Esophagus squamous epithelium (tissue), 5 donors: ENCODE measurements at regions not wholly inside any gene's neighbourhood (a gene's known extent, or its start where the extent isn't known, plus 50 kb on each side); places are given as distances from the start of the nearest gene placed in this dataset.
"Not testable (repeated sequence)": the region's sequence is repeated elsewhere in the genome, so short reads cannot be mapped to it uniquely, and the experiment has no call there.

Experiments
- DNase-seq: peaks from one replicate; lab custom pipeline; 2025; lab: John Stamatoyannopoulos, UW
- H3K27ac ChIP-seq, 4 donors: fragments of 200-600 bp; sonication (generic); one replicate each; pipeline ENCODE4 v1.5.1; 2016 to 2019; ENCODE audit warnings: mild to moderate bottlenecking in 1 of 4
- H3K27me3 ChIP-seq, 4 donors: fragments of 200-600 bp; sonication (generic); 1 replicate in 3 of 4; 2 replicates in 1 of 4; pipeline versions ENCODE4 v1.5.1 to v1.6.0; 2017 to 2021; ENCODE audit warnings: antibody characterized with exemption in 1 of 4
- H3K36me3 ChIP-seq, 3 donors: fragments of 200-600 bp; sonication (generic); one replicate each; pipeline ENCODE4 v1.5.1; 2016 to 2019
- H3K4me1 ChIP-seq, 3 donors: fragments of 200-600 bp; sonication (generic); one replicate each; pipeline ENCODE4 v1.5.1; 2017 to 2019
- H3K4me3 ChIP-seq, 4 donors: fragments of 200-600 bp; sonication (generic); 1 replicate in 3 of 4; 2 replicates in 1 of 4; pipeline ENCODE4 v1.5.1; 2016 to 2019; ENCODE audit warnings: mild to moderate bottlenecking in 2 of 4, moderate library complexity in 1 of 4
- H3K9me3 ChIP-seq, 3 donors: fragments of 200-600 bp; sonication (generic); one replicate each; pipeline ENCODE4 v1.5.1; 2016 to 2019
- POLR2A ChIP-seq, 4 donors: fragments of 450-650 bp; IDR thresholded peaks; one replicate each; pipeline ENCODE4 v1.6.1; 2017; ENCODE audit warnings: antibody characterized with exemption in 4 of 4, mild to moderate bottlenecking in 4 of 4, moderate library complexity in 3 of 4
- WGBS, 2 donors: methylation state at CpG; one replicate each; pipeline ENCODE4 v1.1.5; 2018; 5-methylcytosine and 5-hydroxymethylcytosine counted together
- intact Hi-C: fragments of 100-400 bp; cut with DNase I; formaldehyde crosslinking; loops from one replicate; pipeline ENCODE4 v1.15.0; 2022
- TF ChIP-seq, protein P1 (sequence below), 6 experiments: fragments of 450-650 bp in 4 of 6; fragments of 200-600 bp in 2 of 6; sonication (generic) in 2 of 6; IDR thresholded peaks; one replicate each; pipeline ENCODE4 v1.5.1; 2016 to 2019; ENCODE audit warnings: antibody characterized with exemption in 6 of 6, mild to moderate bottlenecking in 4 of 6, moderate library complexity in 4 of 6
- donor health status: DM: yes; HTN: yes; CAD: no.

DNA sequence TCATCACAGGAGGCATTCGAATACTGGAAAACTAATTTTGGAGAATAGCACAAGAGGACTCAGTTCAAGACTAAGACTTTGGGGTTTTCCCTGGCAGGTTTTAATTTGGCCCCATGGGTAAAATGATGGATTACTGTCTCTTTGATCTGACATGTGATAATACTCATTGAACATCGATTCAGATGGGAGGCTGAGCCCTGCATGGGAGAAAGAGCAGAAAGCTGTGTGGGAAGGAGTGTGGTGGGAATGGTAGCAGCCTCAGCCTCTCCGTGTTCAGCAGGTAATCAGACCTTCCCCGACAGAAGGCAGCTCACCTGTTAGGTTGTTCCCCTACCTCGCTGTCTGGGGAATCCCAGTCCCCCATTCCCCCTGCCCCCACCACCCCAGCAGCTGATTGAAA, 124.7 kb upstream of the TNRC6C start:
- intact Hi-C loops = no loop called here
- 39 to 58% methylated on average over 2 to 4 of the region's 5 CpGs for WGBS, 2 donors
- H3K36me3 ChIP-seq = no peaks in the 10 kb centered on the region
- no peak for DNase-seq
- H3K9me3 ChIP-seq = no peaks in the 10 kb centered on the region
- H3K4me3 ChIP-seq = no peak overlapping the region
- TF ChIP-seq, protein P1, sequence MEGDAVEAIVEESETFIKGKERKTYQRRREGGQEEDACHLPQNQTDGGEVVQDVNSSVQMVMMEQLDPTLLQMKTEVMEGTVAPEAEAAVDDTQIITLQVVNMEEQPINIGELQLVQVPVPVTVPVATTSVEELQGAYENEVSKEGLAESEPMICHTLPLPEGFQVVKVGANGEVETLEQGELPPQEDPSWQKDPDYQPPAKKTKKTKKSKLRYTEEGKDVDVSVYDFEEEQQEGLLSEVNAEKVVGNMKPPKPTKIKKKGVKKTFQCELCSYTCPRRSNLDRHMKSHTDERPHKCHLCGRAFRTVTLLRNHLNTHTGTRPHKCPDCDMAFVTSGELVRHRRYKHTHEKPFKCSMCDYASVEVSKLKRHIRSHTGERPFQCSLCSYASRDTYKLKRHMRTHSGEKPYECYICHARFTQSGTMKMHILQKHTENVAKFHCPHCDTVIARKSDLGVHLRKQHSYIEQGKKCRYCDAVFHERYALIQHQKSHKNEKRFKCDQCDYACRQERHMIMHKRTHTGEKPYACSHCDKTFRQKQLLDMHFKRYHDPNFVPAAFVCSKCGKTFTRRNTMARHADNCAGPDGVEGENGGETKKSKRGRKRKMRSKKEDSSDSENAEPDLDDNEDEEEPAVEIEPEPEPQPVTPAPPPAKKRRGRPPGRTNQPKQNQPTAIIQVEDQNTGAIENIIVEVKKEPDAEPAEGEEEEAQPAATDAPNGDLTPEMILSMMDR (IDR thresholded peaks at IDR 0.05) = no peak
- TF ChIP-seq POLR2A (IDR thresholded peaks at IDR 0.05) = no peak
- peak overlapping the region in 1 of 4 donors; percentile 41 for H3K27ac ChIP-seq
- H3K4me1 ChIP-seq = peaks cover 32 to 62% (median 39%) of the 10 kb centered on the region in 3 donors
- H3K27me3 ChIP-seq = peaks cover 0 to 23% (median 0%) of the 10 kb centered on the region in 4 donors

DNA sequence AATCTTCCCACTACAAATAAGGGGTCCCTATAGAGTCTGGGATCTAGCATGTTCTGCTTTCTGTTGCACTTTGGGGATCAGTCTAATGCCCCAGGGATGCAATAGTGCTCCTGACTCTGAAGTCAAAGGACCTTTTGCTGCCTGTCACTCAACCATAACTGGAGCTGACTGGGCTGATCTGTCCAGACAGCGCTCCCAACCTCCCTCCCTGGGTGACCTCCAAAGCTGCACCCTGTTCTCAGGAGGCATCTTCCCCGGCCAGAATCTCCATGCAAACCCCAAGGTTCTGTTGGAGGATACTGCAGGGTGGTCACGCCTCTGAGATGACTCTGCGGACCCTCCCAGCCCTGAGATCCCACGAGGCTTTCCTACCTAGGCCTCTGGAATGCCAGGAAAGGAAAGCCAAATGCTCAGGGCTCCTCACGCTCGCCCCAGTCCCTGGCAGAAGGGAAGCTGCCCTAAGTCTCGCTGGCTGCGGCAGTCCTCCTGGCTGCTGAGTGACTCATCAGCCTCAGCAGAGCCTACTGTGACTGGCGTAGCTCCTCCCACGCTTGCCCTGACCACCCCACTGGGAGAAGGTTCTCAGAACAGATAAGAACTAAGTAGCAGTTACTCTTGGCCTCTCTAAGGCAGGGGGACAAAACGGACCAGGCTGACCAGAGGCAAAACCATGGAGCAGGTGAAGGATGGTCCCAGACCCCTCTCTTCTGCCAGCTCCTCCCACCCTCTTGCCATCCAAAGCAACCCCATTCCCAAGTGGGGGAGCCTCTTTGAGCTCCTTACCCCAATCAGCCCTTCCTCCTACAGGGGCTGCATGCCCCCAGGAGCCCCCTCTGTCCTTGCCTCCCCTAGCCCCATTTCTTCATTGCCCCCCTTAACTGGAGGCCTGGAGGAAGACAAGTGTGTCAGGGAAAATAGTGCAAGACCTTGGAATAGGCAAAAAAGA, 124.1 kb upstream of the TNRC6C start:
- Histone ChIP-seq H3K4me3 (peak overlapping the region in 1 of 4 donors; percentile 24), H3K4me1 (peaks cover 31 to 59% (median 39%) of the 10 kb centered on the region in 3 donors), H3K36me3 (no peaks in the 10 kb centered on the region), H3K27me3 (peaks cover 0 to 30% (median 0%) of the 10 kb centered on the region in 4 donors), H3K9me3 (no peaks in the 10 kb centered on the region), H3K27ac (peak overlapping the region in 3 of 4 donors; percentile 36 to 41 (median 39))
- no peak for TF ChIP-seq POLR2A (IDR thresholded peaks at IDR 0.05)
- TF ChIP-seq, protein P1 (IDR thresholded peaks at IDR 0.05) = no peak
- intact Hi-C loops = no loop called here
- WGBS, 2 donors = 0 to 28% methylated on average over 1 to 6 of the region's 12 CpGs
- no peak for DNase-seq

DNA sequence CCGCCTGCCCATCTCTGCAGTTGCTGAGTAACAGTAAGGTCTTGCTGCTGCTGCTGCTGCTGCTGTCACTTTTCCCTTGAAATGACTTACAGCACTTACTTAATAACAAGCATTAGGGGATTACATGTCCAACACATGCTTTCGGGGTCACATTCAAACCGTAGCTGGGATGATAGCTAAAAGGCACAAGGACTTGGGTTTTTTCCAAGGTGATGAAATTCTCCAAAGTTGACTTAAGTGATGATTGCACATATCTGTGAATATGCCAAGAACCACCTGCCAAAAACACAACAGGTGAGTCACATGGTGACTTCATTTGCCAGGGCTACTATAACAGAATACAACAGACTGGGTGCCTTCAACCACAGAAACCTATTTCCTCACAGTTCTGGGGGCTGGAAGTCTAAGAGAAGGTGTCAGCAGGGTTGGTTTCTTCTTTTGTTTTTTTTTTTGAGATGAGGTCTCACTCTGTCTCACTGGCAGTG, 121.9 kb upstream of the TNRC6C start:
- Histone ChIP-seq H3K27ac (no peak overlapping the region), H3K9me3 (no peaks in the 10 kb centered on the region), H3K4me1 (peaks cover 13 to 43% (median 19%) of the 10 kb centered on the region in 3 donors), H3K36me3 (no peaks in the 10 kb centered on the region), H3K4me3 (no peak overlapping the region), H3K27me3 (peaks cover 0 to 41% (median 0%) of the 10 kb centered on the region in 4 donors)
- no peak for TF ChIP-seq POLR2A (IDR thresholded peaks at IDR 0.05)
- TF ChIP-seq, protein P1 (IDR thresholded peaks at IDR 0.05) = no peak
- 36 to 47% methylated on average over 3 of the region's 3 CpGs for WGBS, 2 donors
- intact Hi-C loops = no loop called here
- DNase-seq = no peak

DNA sequence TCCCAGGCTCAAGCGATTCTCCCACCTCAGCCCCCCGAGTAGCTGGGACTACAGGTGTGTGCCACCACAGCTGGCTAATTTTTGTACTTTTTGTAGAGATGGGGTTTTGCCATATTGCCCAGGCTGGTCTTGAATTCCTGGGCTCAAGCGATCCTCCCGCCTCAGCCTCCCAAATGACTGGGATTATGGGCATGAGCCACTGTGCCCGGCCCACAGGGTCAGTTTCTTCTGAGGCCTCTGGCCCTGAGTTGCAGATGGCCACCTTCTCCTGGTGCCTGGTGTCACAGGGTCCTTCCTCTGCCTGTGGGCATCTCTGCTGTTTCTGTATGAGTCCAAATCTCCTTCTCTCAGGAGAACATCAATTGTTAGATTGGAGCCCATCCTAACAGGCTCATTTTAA, 121.4 kb upstream of the TNRC6C start:
- DNase-seq, H3K9me3 ChIP-seq, H3K4me3 ChIP-seq, H3K36me3 ChIP-seq, intact Hi-C loops, H3K27ac ChIP-seq: not testable (repeated sequence)
- Histone ChIP-seq H3K4me1 (peaks cover 13 to 38% (median 14%) of the 10 kb centered on the region in 3 donors), H3K27me3 (peaks cover 0 to 41% (median 0%) of the 10 kb centered on the region in 4 donors)
- 90 to 94% methylated on average over 3 to 4 of the region's 5 CpGs for WGBS, 2 donors

DNA sequence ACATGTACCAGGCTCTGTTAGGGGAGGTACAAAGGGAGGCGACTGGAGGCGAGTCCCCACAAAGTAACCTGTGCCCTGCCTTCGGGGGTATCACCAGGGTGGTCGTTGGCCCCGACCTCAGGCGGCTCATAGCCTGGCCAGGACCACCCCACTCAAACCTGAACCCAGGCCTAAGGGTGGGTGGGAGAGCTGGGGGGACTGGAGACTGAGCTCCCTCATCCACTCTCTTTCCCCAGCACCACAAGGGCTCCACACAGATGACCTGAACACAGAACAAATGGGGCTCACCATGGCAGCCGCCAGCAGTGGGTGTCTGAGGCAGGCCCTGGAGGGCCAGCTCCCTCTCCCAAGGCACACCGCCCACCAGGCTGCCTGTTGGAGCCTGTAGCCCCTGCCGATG, 120.6 kb upstream of the TNRC6C start:
- TF ChIP-seq, protein P1 (IDR thresholded peaks at IDR 0.05) = no peak
- TF ChIP-seq POLR2A (IDR thresholded peaks at IDR 0.05) = no peak
- no peak overlapping the region for H3K27ac ChIP-seq
- H3K4me3 ChIP-seq = no peak overlapping the region
- peaks cover 0 to 41% (median 0%) of the 10 kb centered on the region in 4 donors for H3K27me3 ChIP-seq
- no peaks in the 10 kb centered on the region for H3K9me3 ChIP-seq
- intact Hi-C loops = no loop called here
- no peak for DNase-seq
- 85 to 86% methylated on average over 1 to 2 of the region's 9 CpGs for WGBS, 2 donors
- peaks cover 13 to 43% (median 14%) of the 10 kb centered on the region in 3 donors for H3K4me1 ChIP-seq
- no peaks in the 10 kb centered on the region for H3K36me3 ChIP-seq
